ENCODE measurements at regions not wholly inside any gene's neighbourhood (a gene's known extent, or its start where the extent isn't known, plus 50 kb on each side); places are given as distances from the start of the nearest gene placed in this dataset.
"Not testable (repeated sequence)": the region's sequence is repeated elsewhere in the genome, so short reads cannot be mapped to it uniquely, and the experiment has no call there.

DNA sequence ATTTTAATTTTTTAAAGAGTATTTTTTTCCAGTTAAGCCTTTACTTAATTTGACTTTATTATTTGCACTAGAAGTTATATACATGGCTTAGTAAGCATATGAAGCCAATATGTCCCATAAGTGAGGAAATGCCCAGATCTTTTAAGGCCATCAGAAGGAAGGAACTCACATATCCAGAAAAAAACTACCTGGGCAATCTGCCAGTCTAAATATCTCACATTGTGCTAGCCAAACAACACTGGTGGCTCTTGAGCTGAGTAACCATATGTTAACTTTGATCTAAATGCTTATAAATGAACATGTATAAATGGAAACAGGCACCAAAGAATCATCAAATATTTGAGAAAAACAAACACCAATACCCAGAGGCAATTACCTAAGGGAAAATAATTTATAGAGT is 138.6 kb upstream of the APOOL start:
- no peaks in the 10 kb centered on the region for H3K9me3 ChIP-seq
- TF ChIP-seq, protein P1, sequence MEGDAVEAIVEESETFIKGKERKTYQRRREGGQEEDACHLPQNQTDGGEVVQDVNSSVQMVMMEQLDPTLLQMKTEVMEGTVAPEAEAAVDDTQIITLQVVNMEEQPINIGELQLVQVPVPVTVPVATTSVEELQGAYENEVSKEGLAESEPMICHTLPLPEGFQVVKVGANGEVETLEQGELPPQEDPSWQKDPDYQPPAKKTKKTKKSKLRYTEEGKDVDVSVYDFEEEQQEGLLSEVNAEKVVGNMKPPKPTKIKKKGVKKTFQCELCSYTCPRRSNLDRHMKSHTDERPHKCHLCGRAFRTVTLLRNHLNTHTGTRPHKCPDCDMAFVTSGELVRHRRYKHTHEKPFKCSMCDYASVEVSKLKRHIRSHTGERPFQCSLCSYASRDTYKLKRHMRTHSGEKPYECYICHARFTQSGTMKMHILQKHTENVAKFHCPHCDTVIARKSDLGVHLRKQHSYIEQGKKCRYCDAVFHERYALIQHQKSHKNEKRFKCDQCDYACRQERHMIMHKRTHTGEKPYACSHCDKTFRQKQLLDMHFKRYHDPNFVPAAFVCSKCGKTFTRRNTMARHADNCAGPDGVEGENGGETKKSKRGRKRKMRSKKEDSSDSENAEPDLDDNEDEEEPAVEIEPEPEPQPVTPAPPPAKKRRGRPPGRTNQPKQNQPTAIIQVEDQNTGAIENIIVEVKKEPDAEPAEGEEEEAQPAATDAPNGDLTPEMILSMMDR (IDR thresholded peaks at IDR 0.05) = no peak
- H3K4me1 ChIP-seq = peaks cover 0 to 21% (median 0%) of the 10 kb centered on the region in 4 donors
- H3K4me3 ChIP-seq = no peak overlapping the region
- no peaks in the 10 kb centered on the region for H3K27me3 ChIP-seq
- DNase-seq = no peak
- H3K27ac ChIP-seq = no peak overlapping the region
- no peaks in the 10 kb centered on the region for H3K36me3 ChIP-seq
- intact Hi-C loops (cut with DNase I; ENCODE audit: low total_unique reads) = no loop called here

DNA sequence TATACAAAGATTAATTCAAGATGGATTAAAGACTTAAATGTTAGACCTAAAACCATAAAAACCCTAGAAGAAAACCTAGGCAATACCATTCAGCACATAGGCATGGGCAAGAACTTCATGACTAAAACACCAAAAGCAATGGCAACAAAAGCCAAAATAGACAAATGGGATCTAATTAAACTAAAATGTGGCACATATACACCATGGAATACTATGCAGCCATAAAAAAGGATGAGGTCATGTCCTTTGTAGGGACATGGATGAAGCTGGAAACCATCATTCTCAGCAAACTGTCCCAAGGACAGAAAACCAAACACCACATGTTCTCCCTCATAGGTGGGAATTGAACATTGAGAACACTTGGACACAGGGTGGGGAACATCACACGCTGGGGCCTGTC is 133.4 kb upstream of the APOOL start:
- DNase-seq; H3K9me3 ChIP-seq; H3K36me3 ChIP-seq; H3K4me3 ChIP-seq; H3K27me3 ChIP-seq; intact Hi-C loops (cut with DNase I; ENCODE audit: low total_unique reads): not testable (repeated sequence)
- Histone ChIP-seq H3K4me1 (peaks cover 0 to 37% (median 2%) of the 10 kb centered on the region in 4 donors), H3K27ac (peak overlapping the region in 1 of 2 donors; percentile 60)

DNA sequence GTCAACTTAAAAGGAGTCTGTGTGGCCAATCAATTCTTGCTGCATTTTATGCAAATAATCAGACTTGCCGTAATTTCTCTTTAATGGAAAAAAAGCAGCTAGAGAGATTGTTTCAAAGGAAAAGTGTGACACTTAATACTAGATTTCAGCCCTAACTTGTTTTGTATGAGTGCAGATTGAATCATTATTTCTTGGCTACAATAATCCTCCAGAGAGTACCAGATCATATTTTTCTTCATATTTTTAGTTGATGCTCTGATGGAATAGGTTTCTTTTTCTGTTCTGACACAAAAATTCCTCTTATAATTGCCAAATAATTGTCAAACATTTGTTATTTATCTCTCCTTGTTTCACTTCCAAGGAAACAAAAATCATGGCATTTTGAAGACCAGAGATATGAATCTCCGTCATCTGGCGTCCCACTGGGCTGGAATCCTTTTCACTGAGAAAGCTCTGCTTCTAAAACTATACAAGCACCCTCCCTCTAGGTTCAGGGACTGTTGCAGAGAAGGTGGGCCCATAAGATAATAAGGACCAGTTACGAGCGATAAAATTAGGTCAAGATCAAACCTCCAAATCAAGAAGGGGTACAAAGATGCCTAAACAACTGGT is 131.4 kb upstream of the APOOL start:
- peak in 1 of 2 donors; percentile 25 for DNase-seq
- intact Hi-C loops (cut with DNase I; ENCODE audit: low total_unique reads); H3K36me3 ChIP-seq; H3K4me3 ChIP-seq; H3K27me3 ChIP-seq; H3K9me3 ChIP-seq: not testable (repeated sequence)
- peak overlapping the region; percentile 62 to 66 for H3K27ac ChIP-seq
- peaks cover 0 to 30% (median 2%) of the 10 kb centered on the region in 4 donors for H3K4me1 ChIP-seq

DNA sequence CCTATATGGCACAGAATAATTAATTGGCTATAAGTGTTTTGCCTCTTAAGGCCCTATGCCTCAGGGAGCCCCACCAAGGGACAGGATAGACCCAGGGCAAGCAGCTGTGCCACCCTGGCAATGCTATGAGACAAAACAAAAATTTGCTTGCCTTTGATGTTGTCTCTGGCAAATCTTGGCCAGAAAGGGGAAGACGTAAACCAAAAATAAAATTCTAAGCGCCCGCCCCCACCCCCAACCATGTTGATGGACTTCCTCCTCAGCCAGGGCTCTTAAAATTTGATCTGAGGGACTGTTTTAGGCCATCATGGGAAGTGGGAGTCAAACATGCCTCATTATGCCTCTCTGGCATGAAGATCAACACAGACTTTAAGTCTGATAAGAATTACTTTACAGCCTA is 130.5 kb upstream of the APOOL start:
- H3K4me1 ChIP-seq = peaks cover 0 to 33% (median 2%) of the 10 kb centered on the region in 4 donors

DNA sequence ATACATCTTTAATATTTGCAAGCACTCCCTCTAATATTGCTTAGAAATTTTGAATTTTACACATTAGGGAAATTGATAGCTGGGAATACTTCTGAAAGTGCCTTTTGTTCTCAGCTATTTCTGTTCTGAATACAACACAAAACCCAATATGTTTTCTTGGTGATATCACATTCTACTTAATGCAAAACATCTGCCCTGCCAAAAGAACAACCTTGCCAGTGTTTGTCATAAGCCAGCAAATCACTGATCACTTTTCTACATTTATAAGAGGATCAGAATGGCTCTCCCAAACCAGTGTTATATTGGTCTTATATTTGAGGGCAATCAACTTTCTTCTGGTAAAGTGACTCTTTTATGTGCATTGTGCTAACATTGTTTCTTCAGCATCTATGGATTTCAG is 126.8 kb upstream of the APOOL start:
- TF ChIP-seq, protein P1 (IDR thresholded peaks at IDR 0.05) = no peak
- peak overlapping the region; percentile 50 to 61 for H3K27ac ChIP-seq
- no peaks in the 10 kb centered on the region for H3K27me3 ChIP-seq
- DNase-seq = no peak
- H3K4me3 ChIP-seq = no peak overlapping the region
- H3K9me3 ChIP-seq = no peaks in the 10 kb centered on the region
- intact Hi-C loops (cut with DNase I; ENCODE audit: low total_unique reads) = no loop called here
- H3K36me3 ChIP-seq = no peaks in the 10 kb centered on the region
- peaks cover 0 to 27% (median 2%) of the 10 kb centered on the region in 4 donors for H3K4me1 ChIP-seq

More for the DNA sequence above, 130.5 kb upstream of the APOOL start:
- Histone ChIP-seq H3K27me3 (no peaks in the 10 kb centered on the region), H3K4me3 (no peak overlapping the region), H3K27ac (peak overlapping the region; percentile 62 to 66), H3K36me3 (no peaks in the 10 kb centered on the region), H3K9me3 (no peaks in the 10 kb centered on the region)
- TF ChIP-seq, protein P1 (IDR thresholded peaks at IDR 0.05) = no peak
- no peak for DNase-seq
- intact Hi-C loops (cut with DNase I; ENCODE audit: low total_unique reads) = no loop called here

DNA sequence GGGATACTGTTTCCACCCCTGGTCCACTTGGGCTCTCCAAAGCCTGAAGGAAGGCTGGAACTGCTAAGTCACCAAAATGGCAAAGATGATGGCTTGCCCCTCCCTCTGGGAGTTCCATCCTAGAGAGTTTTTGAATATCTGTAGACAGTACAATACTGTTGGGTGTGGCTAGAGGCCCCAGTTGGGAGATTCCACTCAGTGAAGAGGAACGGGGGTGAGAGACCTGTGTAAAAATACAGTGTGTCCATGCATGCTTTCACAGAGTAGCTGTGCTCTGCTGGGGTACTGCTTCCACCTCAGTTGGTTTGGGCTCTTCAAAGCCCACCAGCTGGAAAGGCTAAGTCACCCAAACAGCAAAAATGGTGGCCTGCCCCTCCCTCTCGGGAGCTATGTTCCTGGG is 109.8 kb upstream of the APOOL start:
- H3K4me3 ChIP-seq = no peak overlapping the region
- no peaks in the 10 kb centered on the region for H3K27me3 ChIP-seq
- no peak for DNase-seq
- H3K27ac ChIP-seq = no peak overlapping the region
- no peaks in the 10 kb centered on the region for H3K36me3 ChIP-seq
- TF ChIP-seq, protein P1 (IDR thresholded peaks at IDR 0.05) = no peak
- intact Hi-C loops (cut with DNase I; ENCODE audit: low total_unique reads) = no loop called here
- peaks cover 0 to 16% (median under 1%) of the 10 kb centered on the region in 4 donors for H3K4me1 ChIP-seq
- no peaks in the 10 kb centered on the region for H3K9me3 ChIP-seq
